ENCODE measurements at regions not wholly inside any gene's neighbourhood (a gene's known extent, or its start where the extent isn't known, plus 50 kb on each side); places are given as distances from the start of the nearest gene placed in this dataset.

GRCh38 chr13:68995972-68996667 is 1111.5 kb upstream of the ATXN8OS start:
- no peak for TF ChIP-seq RARB (CRISPR knock-in tag; IDR thresholded peaks at IDR 0.05)
- no peak for TF ChIP-seq ARNTL (CRISPR knock-in tag; IDR thresholded peaks at IDR 0.05; ENCODE audit: borderline replicate concordance, low read depth)
- no peak for TF ChIP-seq CREB5 (CRISPR knock-in tag; IDR thresholded peaks at IDR 0.05; ENCODE audit: low read depth)
